HG03066 (cell line): ENCODE measurements at regions not wholly inside any gene's neighbourhood (a gene's known extent, or its start where the extent isn't known, plus 50 kb on each side); places are given as distances from the start of the nearest gene placed in this dataset.
"Not testable (repeated sequence)": the region's sequence is repeated elsewhere in the genome, so short reads cannot be mapped to it uniquely, and the experiment has no call there.

Source experiments
- ATAC-seq: cut with Tn5 transposase; IDR thresholded peaks from one replicate; pipeline ENCODE4 v1.9.1; 2021; ENCODE audit warnings: low read depth; ENCODE audit not compliant: unreplicated experiment

GRCh38 chr6:164075981-164076615 is 661.6 kb downstream of the QKI start:
- no peak for ATAC-seq

DNA sequence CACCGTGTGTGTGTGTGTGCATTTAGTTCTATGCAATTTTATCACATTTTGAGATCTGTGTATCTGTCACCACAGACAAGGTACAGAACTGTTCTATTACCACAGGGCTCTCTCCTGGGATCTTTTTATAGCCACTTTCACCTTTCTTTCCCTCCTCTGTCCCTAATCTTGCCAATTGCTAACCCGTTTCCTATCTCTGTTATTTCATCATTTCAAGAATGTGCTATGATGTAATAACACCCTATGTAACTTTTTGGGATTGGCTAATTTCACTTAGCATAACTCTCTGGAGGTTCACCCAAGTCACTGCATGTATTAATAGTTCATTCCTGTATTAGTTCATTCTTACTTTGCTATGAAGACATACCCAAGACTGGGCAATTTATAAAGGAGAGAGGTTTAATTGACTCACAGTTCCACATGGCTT is 657.7 kb downstream of the QKI start:
- no peak for ATAC-seq

- ATAC-seq = no peak
Measured at GRCh38 chr6:164069350-164069990, 655.0 kb downstream of the QKI start.

DNA sequence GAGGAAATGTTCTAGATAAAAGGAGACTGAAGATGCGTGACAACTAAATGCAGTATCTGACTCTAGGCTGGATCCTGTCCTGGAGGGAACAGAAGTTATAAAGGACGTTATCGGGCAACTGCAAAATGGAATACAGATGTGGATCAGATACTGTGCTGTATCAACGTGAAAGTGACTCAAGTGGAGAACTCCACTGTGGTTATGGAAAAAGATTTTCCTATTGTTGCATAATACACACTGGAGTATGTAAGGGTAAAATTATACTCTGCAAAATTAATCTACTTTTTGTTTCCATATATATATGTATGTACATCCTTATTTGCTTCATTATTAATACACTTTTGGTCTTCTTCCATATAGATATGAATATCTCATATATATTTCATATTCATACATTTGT is 654.0 kb downstream of the QKI start:
- no peak for ATAC-seq

GRCh38 chr6:164066766-164067165 is 652.2 kb downstream of the QKI start:
- no peak for ATAC-seq

GRCh38 chr6:164066335-164066734 is 651.8 kb downstream of the QKI start:
- no peak for ATAC-seq

GRCh38 chr6:164063346-164063745 is 648.8 kb downstream of the QKI start:
- no peak for ATAC-seq

DNA sequence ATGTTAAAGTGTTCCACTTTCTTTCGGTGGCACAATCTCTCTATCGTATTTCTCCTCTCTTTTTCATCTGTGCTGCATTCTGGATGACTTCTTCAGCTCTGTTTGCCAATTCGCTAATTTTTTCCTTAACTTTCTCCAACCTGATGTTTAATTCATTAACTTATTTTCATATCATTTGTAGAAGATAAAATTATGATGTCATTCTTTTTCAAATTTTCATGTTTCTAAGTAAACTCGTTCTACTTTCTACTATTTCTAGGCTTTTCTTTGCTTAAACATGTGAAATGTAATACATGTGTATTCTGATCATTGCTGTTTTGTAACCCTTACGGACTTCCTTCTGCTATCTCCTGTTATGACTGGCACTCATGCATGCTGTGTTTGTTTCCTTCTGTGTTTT is 648.4 kb downstream of the QKI start:
- ATAC-seq = no peak

GRCh38 chr6:164057876-164058275 is 643.4 kb downstream of the QKI start:
- ATAC-seq = no peak

DNA sequence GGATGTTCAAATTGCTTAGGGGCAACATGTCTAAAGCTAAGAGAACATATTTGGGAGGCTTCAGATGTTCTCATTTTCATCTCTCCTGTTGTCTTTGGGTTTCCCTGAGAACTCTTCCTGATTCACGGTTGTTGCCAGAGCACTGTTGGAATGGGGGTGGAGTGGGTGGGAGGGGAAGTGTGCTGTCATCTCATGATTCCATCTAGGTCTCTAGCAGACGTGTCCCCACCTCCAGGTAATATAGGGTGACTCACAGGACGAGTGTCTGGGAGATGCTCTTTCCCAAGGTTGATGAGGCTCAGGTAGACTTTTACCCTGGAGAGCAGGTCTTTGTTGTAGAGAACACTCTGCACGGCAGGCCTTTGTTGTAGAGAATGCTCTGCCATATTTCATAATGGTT is 636.9 kb downstream of the QKI start:
- no peak for ATAC-seq

GRCh38 chr6:164049517-164049988 is 635.0 kb downstream of the QKI start:
- ATAC-seq = no peak

- ATAC-seq = no peak
Measured at GRCh38 chr6:164048840-164049516, 634.5 kb downstream of the QKI start.

- ATAC-seq = no peak
Measured at GRCh38 chr6:164045082-164045481, 630.6 kb downstream of the QKI start.

DNA sequence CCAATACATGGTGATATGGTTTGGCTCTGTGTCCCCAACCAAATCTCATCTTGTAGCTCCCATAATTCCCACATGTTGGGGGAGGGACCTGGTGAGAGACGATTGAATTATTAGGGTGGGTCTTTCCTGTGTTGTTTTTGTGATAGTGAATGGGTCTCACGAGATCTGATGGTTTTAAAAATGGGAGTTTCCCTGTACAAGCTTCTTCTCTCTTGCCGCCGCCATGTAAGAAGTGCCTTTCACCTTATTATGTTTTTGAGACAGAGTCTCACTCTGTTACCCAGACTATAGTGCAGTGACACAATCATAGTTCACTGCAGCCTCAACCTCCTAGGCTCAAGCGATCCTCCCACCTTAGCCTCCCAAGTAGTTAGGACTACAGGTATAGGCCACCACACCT is 629.1 kb downstream of the QKI start:
- not testable (repeated sequence) for ATAC-seq

DNA sequence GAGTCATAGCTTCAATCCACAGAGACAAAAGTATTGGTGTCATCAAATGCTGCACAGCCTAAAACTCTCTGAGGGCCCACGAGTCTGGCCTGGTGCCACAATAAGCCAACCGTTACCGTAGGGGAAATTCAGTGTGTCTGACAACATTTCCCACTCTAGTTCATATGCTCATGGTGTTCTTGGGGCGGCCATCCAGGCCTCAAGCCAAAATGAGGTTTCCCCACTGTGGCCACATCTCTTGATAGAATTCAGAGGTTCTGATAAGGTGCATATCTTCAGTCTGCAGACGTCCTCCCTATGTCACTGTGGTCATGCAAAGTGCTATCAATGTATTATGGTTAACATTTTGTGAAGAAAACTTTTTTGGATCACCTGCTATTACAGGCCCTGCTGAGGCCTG is 627.7 kb downstream of the QKI start:
- ATAC-seq = no peak

GRCh38 chr6:164040994-164041393 is 626.5 kb downstream of the QKI start:
- ATAC-seq = no peak

GRCh38 chr6:164039954-164040375 is 625.4 kb downstream of the QKI start:
- ATAC-seq = no peak

DNA sequence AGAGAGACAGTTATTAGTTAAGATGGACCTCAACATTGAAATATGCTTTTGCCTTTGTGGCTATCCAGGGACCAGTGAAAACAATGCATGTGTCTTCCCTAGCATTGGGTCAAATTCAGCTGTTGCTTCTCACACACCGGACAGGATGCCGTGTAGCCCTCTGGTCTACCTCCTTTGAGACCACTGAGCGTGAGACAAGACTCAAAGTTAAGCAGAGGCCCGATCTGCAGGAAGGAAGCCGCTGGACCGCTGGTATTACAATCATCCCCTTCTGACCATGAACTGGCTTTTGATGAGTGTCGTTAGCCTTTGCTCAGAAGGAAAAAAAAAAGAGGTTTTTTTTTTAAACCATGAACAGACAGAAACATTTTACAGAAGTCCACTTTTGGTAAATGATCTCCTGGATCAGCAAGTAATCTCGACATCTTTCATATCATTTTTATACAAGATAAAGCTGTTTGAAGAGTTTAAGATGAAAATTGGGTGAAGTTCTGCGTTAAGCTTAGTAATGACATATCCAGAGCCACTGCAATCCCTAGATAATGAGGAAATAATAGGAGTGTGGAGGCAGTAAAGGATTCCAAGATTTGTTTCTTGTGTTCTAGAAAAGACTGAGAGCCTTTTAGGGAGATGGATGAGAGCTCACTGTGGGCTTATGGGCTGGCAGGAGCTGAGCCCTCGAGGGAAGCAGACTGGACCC is 622.8 kb downstream of the QKI start:
- no peak for ATAC-seq

DNA sequence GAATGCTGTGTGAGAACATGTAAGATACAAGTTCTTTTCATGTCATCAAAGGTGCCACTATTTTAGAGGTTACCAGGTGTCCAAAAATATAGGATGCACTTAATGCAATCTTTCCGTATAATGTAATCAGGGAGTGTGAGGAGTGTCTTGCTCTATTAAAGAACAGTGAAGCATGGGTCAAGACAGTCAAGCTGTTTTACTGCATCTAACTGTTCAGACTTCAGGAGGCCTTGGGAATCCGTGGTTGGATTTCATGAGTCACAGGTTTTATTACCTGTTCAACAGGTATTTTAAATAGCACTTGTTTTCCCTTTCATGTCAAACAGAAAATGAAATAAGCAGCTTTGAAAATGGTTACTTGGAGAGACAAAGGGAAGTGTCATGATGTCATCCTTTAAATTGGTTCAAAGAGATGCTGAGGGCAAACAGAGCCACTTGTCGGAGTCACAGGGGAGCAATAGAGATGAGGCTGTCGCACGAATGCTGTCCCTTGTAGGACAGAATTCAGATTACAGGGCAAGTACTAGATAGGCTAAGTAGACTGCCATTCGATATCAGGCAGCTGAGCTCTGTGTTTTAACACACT is 621.5 kb downstream of the QKI start:
- ATAC-seq = no peak

DNA sequence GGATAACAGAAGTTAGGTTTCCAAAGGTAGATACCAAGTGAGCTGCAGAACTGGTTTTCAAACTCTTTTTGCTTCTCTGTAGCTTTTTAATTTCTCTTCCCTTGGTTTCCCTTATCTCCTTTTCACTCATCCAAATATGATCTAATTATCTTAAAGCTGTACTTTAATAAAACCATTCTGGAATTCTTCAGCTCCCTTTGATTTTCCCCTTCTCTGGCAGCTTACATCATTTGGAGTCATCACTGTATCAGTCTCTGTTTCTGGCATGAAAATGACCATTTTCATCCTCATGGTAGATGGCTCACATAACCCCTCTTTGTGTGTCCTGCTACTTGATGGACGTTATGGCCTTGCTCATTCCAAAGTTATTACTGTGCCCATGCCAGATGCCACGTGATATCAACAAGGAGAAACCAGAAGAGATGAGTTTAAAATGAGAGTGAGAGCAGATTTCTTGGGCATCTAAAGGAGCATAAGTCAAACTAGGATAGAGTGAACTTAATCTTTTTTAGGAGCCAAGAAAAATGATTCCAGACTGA is 620.2 kb downstream of the QKI start:
- no peak for ATAC-seq

DNA sequence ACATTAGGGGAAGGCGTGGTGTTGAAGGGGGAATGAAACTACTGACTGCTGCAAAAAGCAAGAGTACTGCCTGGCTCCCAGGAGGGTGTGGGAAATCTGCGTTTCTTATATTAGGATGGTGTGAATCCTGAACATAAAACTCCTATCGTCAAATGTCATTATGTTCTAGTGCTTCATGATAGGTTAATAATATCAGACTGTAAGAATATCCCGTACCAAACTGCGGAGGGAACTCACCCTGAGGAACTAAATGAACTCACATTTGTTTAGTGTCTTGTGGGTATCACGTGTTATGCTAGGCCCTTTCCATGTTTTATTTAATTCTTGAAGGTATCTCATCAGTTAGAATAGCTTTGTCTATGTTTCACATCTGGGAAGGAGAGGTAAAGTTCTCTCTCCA is 610.7 kb downstream of the QKI start:
- no peak for ATAC-seq
